DMS153 treated with DMSO at 0.1 percent for 48 hours (cell line): ENCODE measurements at regions not wholly inside any gene's neighbourhood (a gene's known extent, or its start where the extent isn't known, plus 50 kb on each side); places are given as distances from the start of the nearest gene placed in this dataset.

Experiments
- DNase-seq: peaks from one replicate; lab custom pipeline; 2025; ENCODE audit not compliant: unreplicated experiment; lab: John Stamatoyannopoulos, UW

GRCh38 chr6:23340271-23340670, 770.9 kb downstream of the HDGFL1 start:
- no peak for DNase-seq

DNA sequence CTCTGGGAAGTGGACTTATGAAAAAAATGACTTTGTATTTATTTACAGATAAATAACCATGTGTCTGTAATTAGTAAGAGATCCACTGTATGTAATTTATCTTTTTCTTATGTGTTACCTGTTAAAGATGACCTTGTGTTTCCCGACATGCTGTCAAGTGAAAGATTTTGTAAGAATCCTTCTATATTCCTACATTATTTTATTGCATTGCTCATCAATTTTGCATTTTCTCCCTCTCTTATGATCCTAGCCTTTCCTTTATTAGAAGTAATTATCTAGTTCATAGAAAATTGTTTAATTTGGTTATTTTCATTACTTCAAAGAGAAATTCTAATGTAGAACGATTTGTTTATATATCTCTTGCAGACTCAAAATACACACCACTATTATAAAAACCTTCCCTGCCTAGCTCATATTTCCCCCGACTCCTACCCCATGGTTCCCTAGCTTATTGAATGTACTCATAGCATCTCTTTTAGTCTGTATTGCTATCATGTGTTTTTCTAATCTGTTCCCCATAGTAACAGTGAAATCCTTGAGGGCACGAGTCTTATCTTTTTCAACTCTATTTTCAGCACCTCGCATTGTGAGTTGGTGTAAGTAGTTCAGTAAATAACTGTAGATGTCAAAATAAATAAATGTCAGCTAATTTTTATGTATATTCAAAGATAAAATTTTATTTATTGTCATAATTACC, 774.4 kb downstream of the HDGFL1 start:
- no peak for DNase-seq

- DNase-seq: no peak
Measured at GRCh38 chr6:23348185-23348584, 777.8 kb upstream of the NRSN1 start.

DNA sequence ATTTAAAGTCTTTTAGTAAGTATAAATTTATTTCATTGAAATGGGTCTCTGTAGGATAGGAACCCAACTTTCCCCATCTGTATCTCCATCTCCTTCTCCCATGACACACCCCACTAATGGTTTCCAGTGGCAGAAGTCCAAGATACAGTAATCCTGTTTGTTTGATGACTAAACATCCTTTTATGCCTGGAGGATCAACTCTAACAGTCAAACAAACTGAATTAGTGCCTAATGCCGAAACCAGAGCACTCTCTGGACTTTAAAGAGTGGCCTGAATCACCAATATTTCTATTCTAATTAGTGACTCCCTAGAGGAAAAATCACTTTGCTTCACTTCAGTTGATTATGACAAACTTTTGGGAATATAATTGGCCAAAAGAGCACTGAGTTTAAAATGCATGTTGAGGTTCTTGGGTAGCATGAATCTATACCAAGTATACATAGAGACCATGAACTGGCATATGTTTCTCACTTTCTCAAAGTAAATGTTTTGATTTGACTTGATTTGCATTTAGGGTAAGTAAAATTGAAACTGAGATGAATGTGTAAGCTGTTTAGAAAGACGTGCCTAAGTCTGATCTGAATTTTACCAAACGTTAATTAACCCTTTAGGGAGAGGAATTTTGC, 776.4 kb upstream of the NRSN1 start:
- peak; percentile 60 for DNase-seq

DNA sequence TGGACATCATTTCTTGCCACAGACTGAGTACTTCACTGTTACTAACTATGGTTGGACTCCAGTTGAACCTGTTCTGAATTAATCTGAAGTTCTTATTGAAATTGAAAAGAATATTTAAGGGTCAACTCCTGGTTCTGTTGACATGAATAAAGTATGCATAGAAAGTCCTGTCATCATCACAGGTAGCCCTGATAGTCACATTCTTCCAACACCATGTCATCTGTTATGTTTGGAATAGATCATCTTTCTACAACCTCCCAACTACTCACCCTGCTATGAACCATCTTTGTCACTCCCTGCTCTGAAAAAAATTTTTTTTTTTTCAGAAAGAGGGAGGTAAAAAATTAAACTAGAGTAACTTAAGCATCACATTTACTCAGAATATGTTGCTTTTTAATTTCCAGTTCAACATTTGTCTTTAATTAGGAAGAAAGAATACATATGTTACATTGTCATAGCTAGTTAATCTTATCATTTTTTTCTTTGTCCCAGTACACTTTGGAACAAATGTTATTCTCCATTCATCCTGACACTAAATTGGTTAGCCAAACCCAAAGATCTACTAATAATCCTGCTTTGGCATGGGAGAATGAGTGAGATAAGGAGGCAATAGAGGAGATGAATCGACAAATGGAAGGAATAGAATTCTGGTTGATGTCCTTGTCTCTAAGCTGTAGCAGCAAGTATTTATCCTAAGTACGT, 775.1 kb upstream of the NRSN1 start:
- no peak for DNase-seq

DNA sequence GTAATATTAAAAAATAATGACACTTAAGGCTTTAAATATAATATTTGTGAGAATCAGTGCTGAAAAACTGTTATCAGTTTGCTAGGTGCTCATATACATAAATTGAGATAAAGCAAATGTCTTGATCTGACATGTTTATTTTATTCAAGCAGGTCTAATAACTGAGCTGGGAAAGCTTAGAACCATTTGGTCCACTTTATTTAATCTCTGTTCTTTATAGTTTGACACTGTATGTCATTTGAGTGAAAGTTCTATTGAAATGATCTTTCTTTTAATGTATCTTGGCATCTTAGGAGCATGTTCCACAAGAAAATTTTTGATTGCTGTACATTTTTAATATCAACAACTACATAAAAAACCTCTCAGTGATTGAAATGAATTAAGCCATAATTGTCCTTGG, 772.0 kb upstream of the NRSN1 start:
- no peak for DNase-seq

DNA sequence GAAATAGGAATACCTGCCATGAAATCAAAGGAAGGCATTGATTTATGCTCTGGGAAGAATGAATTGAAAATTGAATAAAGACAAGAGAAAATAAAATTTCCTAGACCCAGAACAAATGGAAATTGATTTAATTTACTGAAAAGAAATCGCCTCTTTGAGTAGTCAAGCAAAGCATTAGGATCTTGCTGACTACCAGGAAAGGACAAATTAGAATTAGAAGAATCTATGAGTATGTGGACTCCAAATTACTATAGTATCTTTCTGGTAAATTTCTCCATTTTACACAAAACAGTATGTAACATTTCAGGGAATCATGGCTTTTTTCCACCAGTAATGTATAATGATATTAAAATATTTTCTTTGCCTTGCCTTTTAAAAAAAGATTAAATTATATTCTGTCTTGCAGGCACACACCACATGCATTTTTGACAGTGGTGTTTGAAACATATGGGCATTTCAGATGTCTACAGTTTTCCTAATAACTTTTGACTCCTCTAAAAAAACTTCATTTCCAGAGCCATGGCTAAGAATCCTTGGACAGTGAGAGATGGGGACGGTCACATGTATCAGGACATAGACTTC, 768.7 kb upstream of the NRSN1 start:
- DNase-seq: no peak

DNA sequence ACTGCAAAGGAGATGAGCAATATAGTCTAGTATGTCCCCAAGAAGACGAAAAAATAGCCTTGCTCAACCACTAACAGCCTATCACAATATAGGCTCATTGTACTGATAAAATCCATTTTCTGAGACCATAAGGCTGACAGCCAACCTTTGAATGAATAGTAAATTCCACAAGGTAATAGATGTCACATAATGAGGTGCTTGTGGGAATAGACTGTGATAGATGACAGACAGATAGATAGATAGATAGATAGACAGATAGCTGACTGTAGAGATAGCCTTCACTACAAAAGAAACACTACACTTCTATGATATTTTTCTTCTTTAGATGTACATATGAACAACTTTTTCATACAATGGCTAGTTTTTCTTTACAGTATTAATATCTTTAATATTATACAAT, 760.3 kb upstream of the NRSN1 start:
- DNase-seq: no peak

- DNase-seq: no peak
Measured at GRCh38 chr6:23367311-23367710, 758.7 kb upstream of the NRSN1 start.

DNA sequence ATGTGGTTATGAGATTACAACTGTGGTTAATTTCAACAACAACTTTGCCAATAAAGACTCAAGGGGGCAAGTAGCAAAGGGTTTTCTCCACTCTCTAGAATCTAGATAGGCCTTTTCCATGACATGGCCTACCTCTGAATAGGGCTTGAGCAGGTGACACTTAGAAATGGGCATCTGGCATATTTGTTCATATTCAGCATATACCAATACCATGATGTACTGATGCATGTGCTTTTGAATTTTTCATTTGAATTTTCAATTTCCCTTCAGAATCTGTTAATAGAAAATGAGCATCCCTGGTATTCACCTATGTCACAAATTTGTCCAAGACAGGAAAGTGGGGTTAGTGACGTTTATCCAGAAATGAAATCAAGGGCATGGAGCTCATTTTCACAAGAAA, 757.5 kb upstream of the NRSN1 start:
- DNase-seq: no peak

- no peak for DNase-seq
Measured at GRCh38 chr6:23370051-23370450, 756.0 kb upstream of the NRSN1 start.

DNA sequence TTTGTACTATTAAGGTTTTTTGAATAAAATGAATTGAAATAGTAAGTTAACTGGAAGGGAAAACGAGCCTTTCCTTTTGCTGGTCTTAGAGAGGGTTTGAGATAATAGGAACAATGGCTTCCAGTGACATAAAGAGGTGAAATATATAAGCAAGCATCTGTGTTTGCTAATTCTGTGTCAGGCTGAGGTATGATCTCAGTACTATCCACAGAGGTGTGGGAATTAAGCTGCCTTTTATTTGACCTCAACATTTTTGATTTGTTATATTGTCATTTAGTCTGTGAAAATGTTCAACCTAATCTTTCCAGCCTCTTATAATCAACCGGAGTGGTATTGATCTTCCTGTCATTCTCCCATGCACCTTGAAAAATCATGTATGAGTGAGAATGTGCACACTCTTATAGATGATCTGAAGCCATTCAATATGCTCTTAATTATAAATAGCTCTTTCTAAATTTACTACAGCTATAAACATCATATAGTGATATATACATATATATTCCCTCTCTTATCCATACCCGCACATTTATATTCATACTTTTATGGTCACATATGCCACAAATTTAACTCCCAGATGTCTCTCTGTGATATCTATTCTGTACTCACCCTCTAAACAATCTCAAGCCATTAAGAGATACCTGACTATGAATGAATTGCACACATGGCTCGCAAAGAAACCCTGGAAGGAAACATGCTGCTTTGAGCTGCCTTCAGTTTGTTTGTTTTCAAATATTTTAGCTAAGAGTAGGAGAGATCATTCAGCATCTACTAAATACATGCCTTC, 754.7 kb upstream of the NRSN1 start:
- DNase-seq: no peak

DNA sequence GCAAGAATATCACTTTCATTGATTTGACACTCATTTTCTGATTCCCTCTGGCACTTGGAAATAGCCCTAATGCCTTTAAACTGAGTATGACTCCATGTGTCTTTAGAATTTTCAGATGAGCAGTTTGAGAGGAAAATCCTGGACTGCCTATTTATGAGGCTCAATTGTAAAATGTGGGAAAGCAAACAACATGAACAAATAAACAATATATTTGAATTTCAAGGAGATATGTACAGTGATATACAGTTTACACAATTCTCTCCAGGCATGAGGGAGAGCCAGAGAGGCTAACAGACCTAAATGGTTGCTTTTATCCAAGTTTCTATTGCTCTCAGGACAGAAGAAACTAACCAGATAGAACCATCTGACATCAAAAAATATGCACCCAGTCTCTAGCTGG, 748.2 kb upstream of the NRSN1 start:
- DNase-seq: no peak

DNA sequence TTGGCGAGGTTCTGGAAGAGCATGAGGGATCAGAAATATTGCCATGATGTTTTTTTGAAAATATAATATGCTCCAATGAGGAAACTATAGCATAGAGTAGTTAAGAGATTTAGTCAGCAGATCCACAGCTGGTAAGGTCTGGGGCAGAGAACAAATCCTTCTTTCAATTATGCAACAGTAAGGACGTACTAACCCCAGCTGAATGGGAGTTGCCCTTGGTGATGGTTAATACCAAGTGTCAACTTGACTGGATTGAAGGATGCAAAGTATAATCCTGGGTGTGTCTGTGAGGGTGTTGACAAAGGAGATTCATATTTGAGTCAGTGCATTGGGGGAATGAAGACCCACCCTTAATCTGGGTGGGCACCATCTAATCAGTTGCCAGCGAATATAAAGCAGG, 745.5 kb upstream of the NRSN1 start:
- no peak for DNase-seq

DNA sequence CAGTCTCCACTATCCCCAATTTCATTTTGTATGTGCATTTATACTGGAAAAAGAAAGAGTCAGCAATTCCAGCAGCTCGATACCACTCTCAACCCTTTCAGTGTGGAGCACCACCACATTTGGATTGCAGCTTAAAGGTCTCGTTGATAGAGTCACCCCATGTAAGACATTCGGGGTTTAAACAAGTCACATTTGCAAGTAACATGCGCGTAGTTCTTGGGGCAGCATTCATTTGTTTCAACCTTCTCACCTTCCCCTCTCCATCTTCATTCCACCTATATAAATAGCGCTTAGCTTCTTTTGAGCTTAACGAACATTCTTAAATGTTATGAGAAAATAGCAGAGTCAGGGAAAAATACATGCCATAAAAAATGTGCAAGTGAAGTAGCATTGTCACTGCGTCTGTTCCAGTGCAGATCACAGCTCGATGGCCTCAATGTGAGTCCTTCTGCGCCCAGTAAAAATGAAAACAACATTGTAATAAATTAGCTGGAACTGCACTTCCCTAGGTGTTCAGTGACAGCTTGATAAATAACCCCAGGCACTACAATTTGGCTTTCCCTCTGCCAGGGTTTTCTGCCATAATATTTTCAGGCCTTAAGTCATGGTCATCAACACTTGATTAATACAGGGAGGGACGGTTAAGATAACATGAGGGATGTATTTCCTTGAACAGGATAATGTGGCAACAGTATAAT, 737.8 kb upstream of the NRSN1 start:
- DNase-seq: no peak

GRCh38 chr6:23389386-23389785, 736.6 kb upstream of the NRSN1 start:
- DNase-seq: no peak

GRCh38 chr6:23390221-23390620, 735.8 kb upstream of the NRSN1 start:
- DNase-seq: no peak

DNA sequence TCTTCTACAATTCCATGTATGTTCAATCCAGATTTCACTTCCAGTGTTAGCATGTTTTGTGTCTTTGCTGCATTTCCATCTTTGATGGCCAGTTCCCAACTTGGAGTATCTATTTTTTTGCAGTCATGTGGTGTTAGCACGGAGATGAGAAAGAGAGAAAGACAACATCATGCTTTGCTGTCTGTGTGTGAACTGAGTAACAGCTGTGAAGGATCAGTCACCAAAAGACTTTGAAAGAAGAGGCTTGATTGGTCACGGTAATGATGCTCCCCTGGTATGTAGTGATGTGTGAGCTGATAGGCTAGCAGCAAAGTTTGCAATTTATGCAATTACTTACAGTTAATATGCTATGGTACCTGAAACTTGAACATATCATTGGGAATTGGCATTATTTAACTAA, 731.3 kb upstream of the NRSN1 start:
- DNase-seq: no peak

- no peak for DNase-seq
Measured at GRCh38 chr6:23395381-23395780, 730.6 kb upstream of the NRSN1 start.

- no peak for DNase-seq
Measured at GRCh38 chr6:23396949-23397348, 729.1 kb upstream of the NRSN1 start.

DNA sequence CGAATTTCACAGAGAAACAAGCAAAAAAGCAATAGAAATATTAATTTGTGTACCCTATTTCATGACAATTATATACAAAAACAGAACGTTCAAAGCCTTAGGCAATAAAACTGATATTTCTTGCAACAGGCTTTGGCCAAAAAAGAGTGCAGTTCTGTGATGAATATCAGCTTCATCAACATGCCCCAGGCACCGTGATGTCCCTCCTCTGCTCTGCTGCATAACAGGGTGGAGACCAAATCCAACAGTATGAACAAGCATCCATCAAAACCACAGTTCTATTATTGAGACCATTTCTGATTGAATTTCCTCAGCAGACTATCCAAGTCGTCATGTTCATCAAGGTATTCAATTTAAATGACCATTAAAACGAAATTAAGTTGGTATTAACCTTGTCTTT, 722.6 kb upstream of the NRSN1 start:
- no peak for DNase-seq
